Activated CD4-positive, CD25-positive, alpha-beta regulatory T cell (primary cell): ENCODE measurements at regions not wholly inside any gene's neighbourhood (a gene's known extent, or its start where the extent isn't known, plus 50 kb on each side); places are given as distances from the start of the nearest gene placed in this dataset.

Experiments used
- DNase-seq, 4 experiments: peaks; one replicate each; lab custom pipeline; 2025; lab: John Stamatoyannopoulos, UW

- no peak for DNase-seq
These were observed 160.3 kb upstream of the CDYL start for GRCh38 chr6:4615891-4616290.

- DNase-seq, result no peak
These were observed 161.0 kb upstream of the CDYL start for GRCh38 chr6:4615231-4615630.

GRCh38 chr6:4614637-4615036 is 161.6 kb upstream of the CDYL start:
- no peak for DNase-seq

GRCh38 chr6:4613795-4614194 is 162.4 kb upstream of the CDYL start:
- no peak for DNase-seq

GRCh38 chr6:4613381-4613780 is 162.8 kb upstream of the CDYL start:
- DNase-seq, result no peak

- DNase-seq, result no peak
These were observed 163.5 kb upstream of the CDYL start for GRCh38 chr6:4612636-4613171.

GRCh38 chr6:4611429-4612129 is 164.6 kb upstream of the CDYL start:
- no peak for DNase-seq

- no peak for DNase-seq
These were observed 165.9 kb upstream of the CDYL start for GRCh38 chr6:4610256-4610655.

- no peak for DNase-seq
These were observed 167.7 kb upstream of the CDYL start for GRCh38 chr6:4608361-4609115.

GRCh38 chr6:4607793-4608192 is 168.4 kb upstream of the CDYL start:
- no peak for DNase-seq

GRCh38 chr6:4606821-4607704 is 169.1 kb upstream of the CDYL start:
- no peak for DNase-seq

- DNase-seq, result no peak
These were observed 170.2 kb upstream of the CDYL start for GRCh38 chr6:4606016-4606415.

GRCh38 chr6:4603856-4604369 is 172.3 kb upstream of the CDYL start:
- no peak for DNase-seq

GRCh38 chr6:4603291-4603690 is 172.9 kb upstream of the CDYL start:
- no peak for DNase-seq

- no peak for DNase-seq
These were observed 176.3 kb upstream of the CDYL start for GRCh38 chr6:4599924-4600323.

- no peak for DNase-seq
These were observed 177.7 kb upstream of the CDYL start for GRCh38 chr6:4598384-4598995.

GRCh38 chr6:4593951-4594350 is 182.3 kb upstream of the CDYL start:
- DNase-seq, result no peak

GRCh38 chr6:4592026-4592425 is 184.2 kb upstream of the CDYL start:
- DNase-seq, result no peak

- DNase-seq, result no peak
These were observed 185.0 kb upstream of the CDYL start for GRCh38 chr6:4591218-4591617.

- DNase-seq, result no peak
These were observed 186.9 kb upstream of the CDYL start for GRCh38 chr6:4589295-4589694.

GRCh38 chr6:4588581-4588980 is 187.6 kb upstream of the CDYL start:
- DNase-seq, result no peak

GRCh38 chr6:4588163-4588562 is 188.0 kb upstream of the CDYL start:
- DNase-seq, result no peak
